OCI-LY3 (cell line): ENCODE measurements at regions not wholly inside any gene's neighbourhood (a gene's known extent, or its start where the extent isn't known, plus 50 kb on each side); places are given as distances from the start of the nearest gene placed in this dataset.

Source experiments
- CTCF ChIP-seq: fragments of 200-600, 300-600 bp; sonication (generic); IDR thresholded peaks from 2 replicates; pipeline ENCODE4 v1.5.1; 2014; ENCODE audit warnings: antibody characterized with exemption, low read length, low read depth
- EZH2phosphoT487 ChIP-seq: fragments of 200-600 bp; shearing (Covaris generic); IDR thresholded peaks from 2 replicates; pipeline ENCODE4 v1.6.1; 2018; ENCODE audit warnings: antibody characterized with exemption, mixed run types, low read depth

GRCh38 chr4:114326358-114326757, 272.2 kb upstream of the UGT8 start:
- TF ChIP-seq CTCF (no peak), EZH2phosphoT487 (no peak)
